ENCODE measurements at regions not wholly inside any gene's neighbourhood (a gene's known extent, or its start where the extent isn't known, plus 50 kb on each side); places are given as distances from the start of the nearest gene placed in this dataset.

- TF ChIP-seq CTCF (IDR thresholded peaks at IDR 0.05) (no peak), POLR2AphosphoS5 (IDR thresholded peaks at IDR 0.05) (no peak), POLR2A (IDR thresholded peaks at IDR 0.05) (no peak), EP300 (IDR thresholded peaks at IDR 0.05) (no peak)
Observed at GRCh38 chr6:63437058-63437457, 117.3 kb upstream of the LGSN start.

Data from stomach (tissue), 4 donors.